ENCODE measurements at regions not wholly inside any gene's neighbourhood (a gene's known extent, or its start where the extent isn't known, plus 50 kb on each side); places are given as distances from the start of the nearest gene placed in this dataset.
A peak's percentile ranks its signal among the peaks of the same experiment; 100 is the strongest.
"Not testable (repeated sequence)": the region's sequence is repeated elsewhere in the genome, so short reads cannot be mapped to it uniquely, and the experiment has no call there.

DNA sequence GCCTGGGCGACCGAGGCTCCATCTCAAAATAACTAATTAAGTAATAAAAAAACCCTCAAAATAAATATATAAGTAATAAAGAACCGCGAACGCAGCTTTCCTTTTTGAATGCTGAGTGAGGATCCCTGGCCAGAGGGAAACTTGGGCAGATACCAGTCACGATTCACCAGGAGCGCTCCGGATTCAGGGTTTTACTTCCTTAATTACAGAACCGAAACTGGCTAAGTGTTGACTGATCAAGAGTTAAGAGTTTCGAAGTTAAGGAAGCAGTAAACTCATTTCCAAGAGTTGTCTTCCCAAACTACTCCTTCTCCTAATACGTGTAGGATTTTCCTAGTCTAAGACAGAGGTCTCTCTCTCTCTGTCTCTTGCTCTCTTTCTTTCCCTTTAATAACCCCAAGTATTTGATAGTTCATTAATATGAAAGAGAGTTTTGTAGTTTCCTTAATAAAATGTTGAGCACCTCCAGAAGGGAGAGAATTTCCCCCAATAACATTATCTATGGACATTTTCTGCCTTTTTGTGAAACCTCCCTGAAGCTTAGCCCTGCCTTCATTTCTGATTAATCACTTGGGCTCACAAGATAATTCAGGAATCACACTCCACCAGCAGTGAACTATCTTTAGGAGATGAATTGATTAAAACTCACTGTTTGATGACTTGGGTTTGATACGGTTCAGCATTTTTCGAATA, 61.4 kb upstream of the ZNF217 start:
- ChIA-PET POLR2A (interaction anchor here (0.7 to 11.1 kb wide), 4 partner anchors 10 to 73 kb away, joined by 3 to 125 read pairs (median 6); no protein-coding TSS in a partner anchor), CTCF (no interaction called here)
- DNase-seq (no peak), ATAC-seq (peak; percentile 39)
- H3K27ac ChIP-seq (ENCODE audit: low read depth, low read length), result peak overlapping the region; percentile 56
- no peaks in the 10 kb centered on the region for H3K9me3 Mint-ChIP-seq
- H3K4me1 ChIP-seq (ENCODE audit: control insufficient read depth in 2 of 2, insufficient read depth in 2 of 2, low read length in 2 of 2), result peaks cover 21 to 32% of the 10 kb centered on the region in 2 donors
- peak overlapping the region; percentile 22 for H3K4me3 ChIP-seq (ENCODE audit: low read length)
- H3K27ac Mint-ChIP-seq, result peak overlapping the region; percentile 75 to 95 (median 89)
- no peaks in the 10 kb centered on the region for H3K27me3 Mint-ChIP-seq
- no peaks in the 10 kb centered on the region for H3K36me3 ChIP-seq (ENCODE audit: control insufficient read depth in 2 of 3, insufficient read depth in 3 of 3, low read length in 3 of 3)
- no peaks in the 10 kb centered on the region for H3K27me3 ChIP-seq (ENCODE audit: control insufficient read depth in 2 of 2, insufficient read depth in 2 of 2, low read length in 2 of 2)
- intact Hi-C loops (cut with micrococcal nuclease), result loop anchor here (5.0 to 10.0 kb wide), 3 partner anchors 33 to 1250 kb away; no protein-coding TSS in a partner anchor
- H3K9me3 ChIP-seq (ENCODE audit: control insufficient read depth in 2 of 3, low read length in 3 of 3), result no peaks in the 10 kb centered on the region
- peak overlapping the region; percentile 30 to 78 (median 60) for H3K4me3 Mint-ChIP-seq
- no peaks in the 10 kb centered on the region for H3K36me3 Mint-ChIP-seq
- H3K4me1 Mint-ChIP-seq, result peaks cover 37 to 71% (median 59%) of the 10 kb centered on the region in 7 donors

DNA sequence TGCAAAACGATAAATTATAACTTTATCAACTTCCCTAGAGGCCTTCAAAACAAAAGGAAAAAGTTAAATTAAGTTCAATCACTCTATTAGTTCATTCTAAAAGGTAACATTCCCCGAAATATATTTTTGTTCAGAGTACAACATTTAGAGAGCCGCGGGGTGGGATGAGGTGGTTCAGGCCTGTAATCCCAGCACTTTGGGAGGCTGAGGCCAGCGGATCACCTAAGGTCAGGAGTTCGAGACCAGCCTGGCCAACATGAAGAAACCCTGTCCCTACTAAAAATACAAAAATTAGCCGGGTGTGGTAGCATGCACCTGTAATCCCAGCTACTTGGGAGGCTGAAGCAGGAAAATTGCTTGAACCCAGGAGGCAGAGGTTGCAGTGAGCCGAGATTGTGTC, 60.9 kb upstream of the ZNF217 start:
- POLR2A ChIA-PET, result interaction anchor here (1.1 to 11.1 kb wide), 2 partner anchors 9 to 58 kb away, joined by 7 to 125 read pairs; no protein-coding TSS in a partner anchor
- H3K27ac Mint-ChIP-seq, result peak overlapping the region; percentile 23 to 95 (median 89)
- H3K9me3 Mint-ChIP-seq; H3K4me3 ChIP-seq (ENCODE audit: low read length); H3K36me3 ChIP-seq (ENCODE audit: control insufficient read depth in 2 of 3, insufficient read depth in 3 of 3, low read length in 3 of 3); H3K36me3 Mint-ChIP-seq; H3K27me3 Mint-ChIP-seq; H3K27me3 ChIP-seq (ENCODE audit: control insufficient read depth in 2 of 2, insufficient read depth in 2 of 2, low read length in 2 of 2); CTCF ChIA-PET; ATAC-seq; H3K9me3 ChIP-seq (ENCODE audit: control insufficient read depth in 2 of 3, low read length in 3 of 3); DNase-seq: not testable (repeated sequence)
- peaks cover 34 to 65% (median 55%) of the 10 kb centered on the region in 7 donors for H3K4me1 Mint-ChIP-seq
- Histone ChIP-seq H3K4me1 (ENCODE audit: control insufficient read depth in 2 of 2, insufficient read depth in 2 of 2, low read length in 2 of 2) (peaks cover 21 to 32% of the 10 kb centered on the region in 2 donors), H3K27ac (ENCODE audit: low read depth, low read length) (peak overlapping the region; percentile 56)
- intact Hi-C loops (cut with micrococcal nuclease), result loop anchor here in 1 of 2 donors (10.0 kb wide), 1 partner anchor 1250 kb away; no protein-coding TSS in a partner anchor
- peak overlapping the region in 4 of 10 donors; percentile 41 to 76 (median 54) for H3K4me3 Mint-ChIP-seq

DNA sequence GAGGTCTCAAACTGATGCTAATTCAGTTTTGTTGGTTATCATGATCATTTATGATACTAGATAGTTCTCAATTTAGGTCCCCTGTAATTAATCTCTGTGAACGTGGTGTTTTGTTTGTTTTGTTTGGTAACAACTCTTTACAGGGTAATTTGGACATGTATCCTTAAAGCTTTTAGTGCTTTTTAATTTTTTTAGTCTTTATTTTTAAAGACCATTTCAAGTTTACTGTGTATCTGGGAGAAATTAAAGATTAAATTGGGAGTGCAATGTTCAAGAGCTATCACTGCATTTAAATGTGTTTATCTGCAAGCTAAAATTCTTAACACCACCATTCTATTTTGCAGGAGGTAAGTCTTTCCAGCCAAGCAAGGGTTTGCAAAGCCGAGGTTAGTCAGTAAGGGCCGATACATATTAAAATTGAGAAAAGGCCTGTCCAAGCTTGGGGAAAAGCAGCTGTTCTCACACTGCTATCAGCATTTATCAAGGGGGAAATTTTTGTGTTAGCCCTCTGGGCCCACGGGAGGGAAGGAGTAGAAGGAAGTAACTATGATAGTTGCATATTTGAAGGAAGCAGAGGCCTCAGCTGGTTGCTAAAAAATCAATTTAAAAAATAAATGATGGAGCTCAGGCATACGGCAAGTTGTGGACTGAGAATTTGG, 59.3 kb upstream of the ZNF217 start:
- H3K4me3 ChIP-seq (ENCODE audit: low read length), result no peak overlapping the region
- no peaks in the 10 kb centered on the region for H3K36me3 ChIP-seq (ENCODE audit: control insufficient read depth in 2 of 3, insufficient read depth in 3 of 3, low read length in 3 of 3)
- Mint-ChIP-seq H3K27ac (peak overlapping the region; percentile 88 to 97 (median 95)), H3K27me3 (no peaks in the 10 kb centered on the region), H3K36me3 (no peaks in the 10 kb centered on the region), H3K4me3 (peak overlapping the region; percentile 30 to 86 (median 73)), H3K9me3 (no peaks in the 10 kb centered on the region), H3K4me1 (peaks cover 28 to 57% (median 49%) of the 10 kb centered on the region in 7 donors)
- H3K4me1 ChIP-seq (ENCODE audit: control insufficient read depth in 2 of 2, insufficient read depth in 2 of 2, low read length in 2 of 2), result peaks cover 21 to 32% of the 10 kb centered on the region in 2 donors
- H3K9me3 ChIP-seq (ENCODE audit: control insufficient read depth in 2 of 3, low read length in 3 of 3), result no peaks in the 10 kb centered on the region
- intact Hi-C loops (cut with micrococcal nuclease), result loop anchor here (1.0 to 10.0 kb wide), 9 partner anchors 7 to 1248 kb away; no protein-coding TSS in a partner anchor
- ChIA-PET POLR2A (interaction anchor here (0.7 to 11.1 kb wide), 15 partner anchors 8 to 215 kb away, joined by 3 to 125 read pairs (median 3); partner anchors contain the start of gene ZNF217), CTCF (interaction anchor here (0.8 to 1.1 kb wide), 3 partner anchors 75 to 263 kb away, joined by 3 to 5 read pairs (median 4); no protein-coding TSS in a partner anchor)
- H3K27me3 ChIP-seq (ENCODE audit: control insufficient read depth in 2 of 2, insufficient read depth in 2 of 2, low read length in 2 of 2), result no peaks in the 10 kb centered on the region
- H3K27ac ChIP-seq (ENCODE audit: low read depth, low read length), result peak overlapping the region; percentile 72
- ATAC-seq (no peak), DNase-seq (no peak)

DNA sequence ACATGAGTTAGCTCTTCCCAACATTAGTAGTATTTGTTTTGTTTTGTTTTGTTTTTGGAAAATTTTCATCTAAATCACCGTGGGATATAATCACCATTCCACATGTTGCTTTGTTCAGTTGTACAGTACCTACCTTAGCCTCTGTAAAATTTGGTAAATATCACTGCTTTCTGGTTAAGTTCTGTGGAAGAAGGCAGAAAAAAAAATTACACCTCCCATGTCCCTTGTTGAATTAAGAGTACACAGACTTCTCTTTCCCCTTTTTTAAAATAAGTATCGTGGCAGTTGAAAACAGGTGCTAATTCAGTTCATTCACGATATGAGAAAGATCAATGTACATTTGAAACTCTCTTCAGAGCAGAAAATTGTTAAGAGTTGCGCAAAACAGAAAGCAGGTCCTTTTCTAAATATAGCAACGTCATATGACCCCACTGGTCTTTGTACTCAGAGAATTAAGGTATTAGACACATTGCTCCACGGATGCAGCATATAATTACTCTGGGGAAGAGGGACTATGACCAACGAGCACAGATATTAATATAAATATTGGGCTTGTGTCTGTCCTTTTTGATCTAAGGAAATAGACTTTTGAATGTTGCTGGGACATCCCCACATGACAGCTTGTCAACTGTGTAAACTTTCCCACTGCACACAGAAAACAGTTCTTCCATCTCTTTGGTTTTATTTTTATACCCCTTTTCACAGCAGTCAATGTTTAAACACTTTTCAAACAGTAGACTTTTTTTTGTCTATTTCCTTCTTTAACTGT, 58.6 kb upstream of the ZNF217 start:
- peak; percentile 85 for ATAC-seq
- intact Hi-C loops (cut with micrococcal nuclease), result loop anchor here (1.0 to 10.0 kb wide), 8 partner anchors 8 to 1247 kb away; no protein-coding TSS in a partner anchor
- H3K27ac ChIP-seq (ENCODE audit: low read depth, low read length), result peak overlapping the region; percentile 72
- Mint-ChIP-seq H3K36me3 (no peaks in the 10 kb centered on the region), H3K4me3 (peak overlapping the region; percentile 25 to 86 (median 73)), H3K9me3 (no peaks in the 10 kb centered on the region), H3K27ac (peak overlapping the region; percentile 88 to 97 (median 95)), H3K27me3 (no peaks in the 10 kb centered on the region), H3K4me1 (peaks cover 23 to 50% (median 43%) of the 10 kb centered on the region in 7 donors)
- H3K4me3 ChIP-seq (ENCODE audit: low read length), result peak overlapping the region; percentile 22
- H3K27me3 ChIP-seq (ENCODE audit: control insufficient read depth in 2 of 2, insufficient read depth in 2 of 2, low read length in 2 of 2), result no peaks in the 10 kb centered on the region
- no peaks in the 10 kb centered on the region for H3K9me3 ChIP-seq (ENCODE audit: control insufficient read depth in 2 of 3, low read length in 3 of 3)
- ChIA-PET CTCF (interaction anchor here (0.8 to 1.1 kb wide), 3 partner anchors 75 to 263 kb away, joined by 3 to 5 read pairs (median 4); no protein-coding TSS in a partner anchor), POLR2A (interaction anchor here (0.6 to 11.1 kb wide), 13 partner anchors 7 to 120 kb away, joined by 3 to 125 read pairs (median 5); partner anchors contain the start of gene ZNF217)
- peaks cover 21 to 32% of the 10 kb centered on the region in 2 donors for H3K4me1 ChIP-seq (ENCODE audit: control insufficient read depth in 2 of 2, insufficient read depth in 2 of 2, low read length in 2 of 2)
- no peaks in the 10 kb centered on the region for H3K36me3 ChIP-seq (ENCODE audit: control insufficient read depth in 2 of 3, insufficient read depth in 3 of 3, low read length in 3 of 3)
- peak in 7 of 9 donors; percentile 34 to 61 (median 46) for DNase-seq

DNA sequence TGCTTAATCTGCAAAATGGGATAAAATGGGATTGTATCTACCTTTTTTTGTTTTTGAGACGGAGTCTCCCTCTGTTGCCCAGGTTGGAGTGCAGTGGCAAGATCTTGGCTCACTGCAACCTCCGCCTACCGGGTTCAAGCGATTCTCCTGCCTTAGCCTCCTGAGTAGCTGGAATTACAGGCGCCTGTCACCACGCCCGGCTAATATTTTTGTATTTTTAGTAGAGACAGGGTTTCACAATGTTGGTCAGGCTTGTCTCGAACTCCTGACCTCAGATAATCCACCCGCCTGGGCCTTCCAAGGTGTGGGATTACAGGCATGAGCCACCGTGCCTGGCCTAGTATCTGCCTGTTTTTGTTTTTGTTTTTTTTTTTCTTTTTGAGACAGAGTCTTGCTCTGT, 55.9 kb upstream of the ZNF217 start:
- peaks cover 21 to 35% of the 10 kb centered on the region in 2 donors for H3K4me1 ChIP-seq (ENCODE audit: control insufficient read depth in 2 of 2, insufficient read depth in 2 of 2, low read length in 2 of 2)
- H3K27me3 Mint-ChIP-seq; H3K36me3 ChIP-seq (ENCODE audit: control insufficient read depth in 2 of 3, insufficient read depth in 3 of 3, low read length in 3 of 3); H3K4me3 Mint-ChIP-seq; H3K36me3 Mint-ChIP-seq; H3K27me3 ChIP-seq (ENCODE audit: control insufficient read depth in 2 of 2, insufficient read depth in 2 of 2, low read length in 2 of 2); H3K9me3 ChIP-seq (ENCODE audit: control insufficient read depth in 2 of 3, low read length in 3 of 3); CTCF ChIA-PET; H3K9me3 Mint-ChIP-seq; intact Hi-C loops (cut with micrococcal nuclease); H3K4me3 ChIP-seq (ENCODE audit: low read length); H3K27ac ChIP-seq (ENCODE audit: low read depth, low read length); DNase-seq; ATAC-seq: not testable (repeated sequence)
- Mint-ChIP-seq H3K4me1 (peaks cover 16 to 42% (median 37%) of the 10 kb centered on the region in 7 donors), H3K27ac (peak overlapping the region in 2 of 9 donors; percentile 52 to 56)
- POLR2A ChIA-PET, result interaction anchor here (1.0 kb wide), 1 partner anchor 40 kb away, joined by 3 read pairs; no protein-coding TSS in a partner anchor
